Breast epithelium (tissue), 4 donors: ENCODE measurements at regions not wholly inside any gene's neighbourhood (a gene's known extent, or its start where the extent isn't known, plus 50 kb on each side); places are given as distances from the start of the nearest gene placed in this dataset.

Experiments
- DNase-seq, 2 donors: peaks; one replicate each; pipeline ENCODE4 v3.0.0-alpha.2; 2019; ENCODE audit warnings: low spot score in 2 of 2
- H3K27ac ChIP-seq, 2 donors: fragments of 200-600 bp; sonication (generic) in 1 of 2; one replicate each; pipeline ENCODE4 v1.5.1; 2016 to 2019; ENCODE audit warnings: mild to moderate bottlenecking in 1 of 2
- H3K27me3 ChIP-seq, 2 donors: fragments of 200-600 bp; sonication (generic) in 1 of 2; one replicate each; pipeline versions ENCODE4 v1.5.1 to v1.6.0; 2017 to 2019; ENCODE audit warnings: control low read depth in 1 of 2, mild to moderate bottlenecking in 1 of 2
- H3K36me3 ChIP-seq: fragments of 200-600 bp; one replicate; pipeline ENCODE4 v1.5.1; 2019
- H3K4me1 ChIP-seq, 2 donors: fragments of 200-600 bp; sonication (generic); one replicate each; pipeline ENCODE4 v1.5.1; 2016 to 2019; ENCODE audit warnings: control low read depth in 1 of 2
- H3K4me3 ChIP-seq, 3 donors: fragments of 200-600 bp; sonication (generic); 1 replicate in 2 of 3; 2 replicates in 1 of 3; pipeline ENCODE4 v1.5.1; 2016 to 2019; ENCODE audit warnings: mild to moderate bottlenecking in 3 of 3, moderate library complexity in 2 of 3
- H3K9me3 ChIP-seq, 2 donors: fragments of 200-600 bp; sonication (generic) in 1 of 2; one replicate each; pipeline ENCODE4 v1.5.1; 2016 to 2019; ENCODE audit warnings: control low read depth in 1 of 2
- CTCF ChIP-seq, 3 donors: fragments of 450-650 bp; IDR thresholded peaks; one replicate each; pipeline ENCODE4 v1.5.1; 2016 to 2017; ENCODE audit warnings: antibody characterized with exemption in 3 of 3, mild to moderate bottlenecking in 3 of 3, moderate library complexity in 3 of 3
- POLR2A ChIP-seq: fragments of 450-650 bp; IDR thresholded peaks from one replicate; pipeline ENCODE4 v1.6.1; 2016; ENCODE audit warnings: antibody characterized with exemption, mild to moderate bottlenecking, moderate library complexity
- POLR2AphosphoS5 ChIP-seq, 3 donors: sonication (generic); formaldehyde crosslinking; IDR thresholded peaks; one replicate each; pipeline ENCODE4 v1.6.1; 2017; ENCODE audit warnings: antibody characterized with exemption in 3 of 3
- intact Hi-C: fragments of 100-400 bp; cut with DNase I; formaldehyde crosslinking; loops from one replicate; pipeline ENCODE4 v1.15.1; 2023; ENCODE audit warnings: low total_unique reads

GRCh38 chr22:22836635-22837034 is 51.0 kb upstream of the IGLL5 start:
- DNase-seq = no peak
- no peak overlapping the region for H3K27ac ChIP-seq
- no peaks in the 10 kb centered on the region for H3K27me3 ChIP-seq
- no peaks in the 10 kb centered on the region for H3K36me3 ChIP-seq
- intact Hi-C loops = no loop called here
- no peak overlapping the region for H3K4me3 ChIP-seq
- peaks cover 0 to 2% of the 10 kb centered on the region in 2 donors for H3K9me3 ChIP-seq
- H3K4me1 ChIP-seq = no peaks in the 10 kb centered on the region
- TF ChIP-seq POLR2AphosphoS5 (IDR thresholded peaks at IDR 0.05) (no peak), POLR2A (no peak), CTCF (IDR thresholded peaks at IDR 0.05) (no peak)
